ENCODE measurements at regions not wholly inside any gene's neighbourhood (a gene's known extent, or its start where the extent isn't known, plus 50 kb on each side); places are given as distances from the start of the nearest gene placed in this dataset.

- Histone ChIP-seq H3K27me3 (ENCODE audit: insufficient read depth, poor library complexity, severe bottlenecking) (no peaks in the 10 kb centered on the region), H3K27ac (replicated peaks) (no peak overlapping the region), H3K4me3 (replicated peaks; ENCODE audit: insufficient read depth, low read length) (no peak overlapping the region)
- no peak for TF ChIP-seq CTCF (IDR thresholded peaks at IDR 0.05; ENCODE audit: insufficient read depth, low read length)
- TF ChIP-seq POLR2AphosphoS5 (IDR thresholded peaks at IDR 0.05; ENCODE audit: low read depth), result no peak
- TF ChIP-seq SPI1 (IDR thresholded peaks at IDR 0.05; ENCODE audit: borderline replicate concordance, low read depth), result no peak
- TF ChIP-seq REST (IDR thresholded peaks at IDR 0.05; ENCODE audit: insufficient replicate concordance, low read depth), result no peak
- no peak for TF ChIP-seq GABPA (IDR thresholded peaks at IDR 0.05; ENCODE audit: low read depth)
- no peak for DNase-seq (ENCODE audit: low read depth in 1 of 2, low spot score in 1 of 2)
Measured at GRCh38 chr2:18845854-18846445, 256.6 kb upstream of the NT5C1B start.

- TF ChIP-seq REST (IDR thresholded peaks at IDR 0.05; ENCODE audit: insufficient replicate concordance, low read depth), result no peak
- TF ChIP-seq SPI1 (IDR thresholded peaks at IDR 0.05; ENCODE audit: borderline replicate concordance, low read depth), result no peak
- no peak for TF ChIP-seq GABPA (IDR thresholded peaks at IDR 0.05; ENCODE audit: low read depth)
- no peak for TF ChIP-seq POLR2AphosphoS5 (IDR thresholded peaks at IDR 0.05; ENCODE audit: low read depth)
- no peak for TF ChIP-seq CTCF (IDR thresholded peaks at IDR 0.05; ENCODE audit: insufficient read depth, low read length)
- Histone ChIP-seq H3K27ac (replicated peaks) (no peak overlapping the region), H3K4me3 (replicated peaks; ENCODE audit: insufficient read depth, low read length) (no peak overlapping the region), H3K27me3 (ENCODE audit: insufficient read depth, poor library complexity, severe bottlenecking) (no peaks in the 10 kb centered on the region)
- DNase-seq (ENCODE audit: low read depth in 1 of 2, low spot score in 1 of 2), result no peak
Measured at GRCh38 chr2:18842836-18843235, 253.5 kb upstream of the NT5C1B start.

- Histone ChIP-seq H3K4me3 (replicated peaks; ENCODE audit: insufficient read depth, low read length) (no peak overlapping the region), H3K27me3 (ENCODE audit: insufficient read depth, poor library complexity, severe bottlenecking) (peaks cover under 1% of the 10 kb centered on the region), H3K27ac (replicated peaks) (no peak overlapping the region)
- DNase-seq (ENCODE audit: low read depth in 1 of 2, low spot score in 1 of 2), result no peak
- TF ChIP-seq CTCF (IDR thresholded peaks at IDR 0.05; ENCODE audit: insufficient read depth, low read length) (no peak), REST (IDR thresholded peaks at IDR 0.05; ENCODE audit: insufficient replicate concordance, low read depth) (no peak), POLR2AphosphoS5 (IDR thresholded peaks at IDR 0.05; ENCODE audit: low read depth) (no peak), SPI1 (IDR thresholded peaks at IDR 0.05; ENCODE audit: borderline replicate concordance, low read depth) (no peak), GABPA (IDR thresholded peaks at IDR 0.05; ENCODE audit: low read depth) (no peak)
Measured at GRCh38 chr2:18841248-18842150, 252.1 kb upstream of the NT5C1B start.
